ENCODE measurements at regions not wholly inside any gene's neighbourhood (a gene's known extent, or its start where the extent isn't known, plus 50 kb on each side); places are given as distances from the start of the nearest gene placed in this dataset.

GRCh38 chr20:22420116-22420598 is 164.2 kb downstream of the FOXA2 start:
- TF ChIP-seq POLR2A (IDR thresholded peaks at IDR 0.05): no peak
- TF ChIP-seq CTCF (IDR thresholded peaks at IDR 0.05): no peak
- TF ChIP-seq POLR2AphosphoS5 (IDR thresholded peaks at IDR 0.05): no peak
- TF ChIP-seq EP300 (IDR thresholded peaks at IDR 0.05): no peak
- intact Hi-C loops (cut with DNase I; ENCODE audit: low total_unique reads): no loop called here
- 80 to 98% (median 94%) methylated on average over 3 of the region's 3 CpGs for WGBS, 5 donors
- Histone ChIP-seq H3K36me3 (no peaks in the 10 kb centered on the region), H3K4me1 (no peaks in the 10 kb centered on the region), H3K27ac (no peak overlapping the region), H3K4me3 (no peak overlapping the region), H3K9me3 (no peaks in the 10 kb centered on the region), H3K27me3 (no peaks in the 10 kb centered on the region)
- DNase-seq: no peak

- no peak for DNase-seq
- H3K36me3 ChIP-seq: no peaks in the 10 kb centered on the region
- H3K4me1 ChIP-seq: no peaks in the 10 kb centered on the region
- 66 to 77% (median 70%) methylated on average over 2 of the region's 2 CpGs for WGBS, 5 donors
- H3K4me3 ChIP-seq: no peak overlapping the region
- no peaks in the 10 kb centered on the region for H3K27me3 ChIP-seq
- intact Hi-C loops (cut with DNase I; ENCODE audit: low total_unique reads): no loop called here
- no peaks in the 10 kb centered on the region for H3K9me3 ChIP-seq
- peak overlapping the region in 1 of 5 donors; percentile 31 for H3K27ac ChIP-seq
- TF ChIP-seq EP300 (IDR thresholded peaks at IDR 0.05) (no peak), POLR2AphosphoS5 (IDR thresholded peaks at IDR 0.05) (peak in 1 of 3 donors; percentile 40)
Measured at GRCh38 chr20:22418738-22419137, 165.6 kb downstream of the FOXA2 start.

- no peak overlapping the region for H3K4me3 ChIP-seq
- H3K36me3 ChIP-seq: no peaks in the 10 kb centered on the region
- H3K4me1 ChIP-seq: peaks cover 11 to 22% (median 17%) of the 10 kb centered on the region in 4 donors
- TF ChIP-seq CTCF (IDR thresholded peaks at IDR 0.05) (no peak), POLR2A (IDR thresholded peaks at IDR 0.05) (no peak), POLR2AphosphoS5 (IDR thresholded peaks at IDR 0.05) (no peak), EP300 (IDR thresholded peaks at IDR 0.05) (no peak)
- H3K9me3 ChIP-seq: no peaks in the 10 kb centered on the region
- WGBS, 5 donors: 36 to 68% (median 57%) methylated on average over 4 of the region's 4 CpGs
- H3K27me3 ChIP-seq: no peaks in the 10 kb centered on the region
- no peak overlapping the region for H3K27ac ChIP-seq
- intact Hi-C loops (cut with DNase I; ENCODE audit: low total_unique reads): no loop called here
- DNase-seq: peak in 1 of 2 donors; percentile 69
Measured at GRCh38 chr20:22414305-22414742, 170.0 kb downstream of the FOXA2 start.

- DNase-seq: no peak
- no peak overlapping the region for H3K4me3 ChIP-seq
- no peaks in the 10 kb centered on the region for H3K36me3 ChIP-seq
- H3K9me3 ChIP-seq: no peaks in the 10 kb centered on the region
- H3K27ac ChIP-seq: no peak overlapping the region
- intact Hi-C loops (cut with DNase I; ENCODE audit: low total_unique reads): no loop called here
- WGBS, 5 donors: 78 to 88% (median 85%) methylated on average over 14 of the region's 14 CpGs
- peaks cover 11 to 22% (median 17%) of the 10 kb centered on the region in 4 donors for H3K4me1 ChIP-seq
- no peaks in the 10 kb centered on the region for H3K27me3 ChIP-seq
- no peak for TF ChIP-seq POLR2A (IDR thresholded peaks at IDR 0.05)
Measured at GRCh38 chr20:22412977-22413868, 171.1 kb downstream of the FOXA2 start.

GRCh38 chr20:22411627-22412450 is 172.5 kb downstream of the FOXA2 start:
- Histone ChIP-seq H3K9me3 (no peaks in the 10 kb centered on the region), H3K4me3 (no peak overlapping the region), H3K36me3 (no peaks in the 10 kb centered on the region), H3K27ac (peak overlapping the region; percentile 18 to 78 (median 68)), H3K27me3 (no peaks in the 10 kb centered on the region), H3K4me1 (peaks cover 11 to 22% (median 17%) of the 10 kb centered on the region in 4 donors)
- TF ChIP-seq POLR2AphosphoS5 (IDR thresholded peaks at IDR 0.05): peak; percentile 7 to 59 (median 23)
- TF ChIP-seq POLR2A (IDR thresholded peaks at IDR 0.05): no peak
- TF ChIP-seq EP300 (IDR thresholded peaks at IDR 0.05): no peak
- peak; percentile 51 to 91 for DNase-seq
- intact Hi-C loops (cut with DNase I; ENCODE audit: low total_unique reads): no loop called here
- WGBS, 5 donors: 45 to 57% (median 50%) methylated on average over 12 of the region's 12 CpGs

Data from stomach (tissue), 8 donors.